ENCODE measurements at regions not wholly inside any gene's neighbourhood (a gene's known extent, or its start where the extent isn't known, plus 50 kb on each side); places are given as distances from the start of the nearest gene placed in this dataset. TPM values are rescaled to one million over a fixed set of nuclear protein-coding genes. Genes with fewer than 3 reads are reported as not detected.

DNA sequence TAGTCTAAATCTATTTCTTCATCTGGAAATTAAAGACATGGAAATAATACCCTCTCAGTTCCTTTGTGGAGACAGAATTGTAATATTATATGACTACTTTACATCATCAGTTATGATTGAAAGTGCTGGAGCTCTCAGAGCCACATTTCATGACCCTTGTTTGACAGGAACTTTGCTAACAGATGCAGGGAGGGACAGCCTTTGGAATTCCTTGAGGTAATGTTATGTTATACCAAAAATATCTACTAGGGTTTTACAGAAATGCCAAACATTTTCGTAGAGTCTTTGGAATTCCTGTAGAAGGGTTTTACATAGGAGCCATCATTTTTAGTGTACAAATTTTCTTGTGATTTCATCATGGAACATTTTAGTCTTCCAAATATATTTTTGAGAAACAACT, 57.4 kb upstream of the ADAMTS5 start:
- DNase-seq (ENCODE audit: extremely low spot score in 2 of 2), result no peak
- H3K36me3 ChIP-seq, result no peaks in the 10 kb centered on the region
- intact Hi-C loops (cut with DNase I), result no loop called here
- no peak for TF ChIP-seq POLR2AphosphoS5 (IDR thresholded peaks at IDR 0.05; ENCODE audit: insufficient read depth in 1 of 2, low read depth in 1 of 2)
- no peak for TF ChIP-seq POLR2A (IDR thresholded peaks at IDR 0.05)
- TF ChIP-seq CTCF (IDR thresholded peaks at IDR 0.05), result no peak
- H3K4me3 ChIP-seq, result no peak overlapping the region
- no peaks in the 10 kb centered on the region for H3K27me3 ChIP-seq
- no peaks in the 10 kb centered on the region for H3K9me3 ChIP-seq
- H3K27ac ChIP-seq, result no peak overlapping the region
- H3K4me1 ChIP-seq, result no peaks in the 10 kb centered on the region

DNA sequence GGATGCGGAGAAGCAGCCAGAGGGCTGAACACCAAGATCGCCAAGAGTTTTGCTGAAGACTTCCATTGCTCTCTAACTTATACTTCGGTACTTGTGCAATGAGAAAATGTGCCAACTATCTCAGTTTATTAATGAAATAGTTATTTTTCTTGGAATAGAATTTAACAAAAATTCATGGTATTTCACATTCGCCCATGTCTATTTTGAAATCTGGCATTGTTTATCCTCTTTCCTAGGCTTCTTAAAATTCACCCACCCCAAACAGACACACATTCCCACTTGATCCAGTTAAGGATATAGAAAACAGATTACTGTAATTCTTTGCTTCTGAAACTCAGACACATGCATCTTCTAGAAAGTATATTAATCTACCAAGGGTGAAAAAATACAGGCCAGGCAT, 56.3 kb upstream of the ADAMTS5 start:
- Histone ChIP-seq H3K4me1 (no peaks in the 10 kb centered on the region), H3K27ac (no peak overlapping the region), H3K9me3 (no peaks in the 10 kb centered on the region), H3K27me3 (no peaks in the 10 kb centered on the region), H3K36me3 (no peaks in the 10 kb centered on the region), H3K4me3 (no peak overlapping the region)
- DNase-seq (ENCODE audit: extremely low spot score in 2 of 2), result no peak
- intact Hi-C loops (cut with DNase I), result no loop called here
- no peak for TF ChIP-seq POLR2A (IDR thresholded peaks at IDR 0.05)
- TF ChIP-seq CTCF (IDR thresholded peaks at IDR 0.05), result no peak
- TF ChIP-seq POLR2AphosphoS5 (IDR thresholded peaks at IDR 0.05; ENCODE audit: insufficient read depth in 1 of 2, low read depth in 1 of 2), result no peak

DNA sequence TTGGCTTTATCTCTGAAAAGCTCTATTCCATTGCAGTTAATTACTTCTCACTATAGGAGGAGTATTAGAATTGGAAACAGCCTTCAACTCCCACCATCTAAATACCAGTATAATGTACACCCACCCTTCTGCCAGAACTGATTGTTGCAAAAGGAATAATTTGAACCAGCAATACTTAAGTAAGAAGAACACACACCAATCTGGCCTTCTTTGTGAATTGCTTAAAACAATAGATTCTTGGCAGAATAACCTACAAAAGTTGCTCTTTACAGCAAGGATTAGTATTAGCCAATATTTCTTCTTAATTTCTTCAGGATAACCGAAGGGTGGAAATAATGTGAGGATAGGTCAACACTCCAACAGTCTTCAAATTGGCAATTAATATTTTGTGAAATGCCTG, 54.9 kb upstream of the ADAMTS5 start:
- TF ChIP-seq POLR2AphosphoS5 (IDR thresholded peaks at IDR 0.05; ENCODE audit: insufficient read depth in 1 of 2, low read depth in 1 of 2) (no peak), CTCF (IDR thresholded peaks at IDR 0.05) (no peak), POLR2A (IDR thresholded peaks at IDR 0.05) (no peak)
- DNase-seq (ENCODE audit: extremely low spot score in 2 of 2), result no peak
- Histone ChIP-seq H3K4me1 (no peaks in the 10 kb centered on the region), H3K36me3 (no peaks in the 10 kb centered on the region), H3K9me3 (no peaks in the 10 kb centered on the region), H3K4me3 (no peak overlapping the region), H3K27me3 (no peaks in the 10 kb centered on the region), H3K27ac (no peak overlapping the region)
- intact Hi-C loops (cut with DNase I), result no loop called here

DNA sequence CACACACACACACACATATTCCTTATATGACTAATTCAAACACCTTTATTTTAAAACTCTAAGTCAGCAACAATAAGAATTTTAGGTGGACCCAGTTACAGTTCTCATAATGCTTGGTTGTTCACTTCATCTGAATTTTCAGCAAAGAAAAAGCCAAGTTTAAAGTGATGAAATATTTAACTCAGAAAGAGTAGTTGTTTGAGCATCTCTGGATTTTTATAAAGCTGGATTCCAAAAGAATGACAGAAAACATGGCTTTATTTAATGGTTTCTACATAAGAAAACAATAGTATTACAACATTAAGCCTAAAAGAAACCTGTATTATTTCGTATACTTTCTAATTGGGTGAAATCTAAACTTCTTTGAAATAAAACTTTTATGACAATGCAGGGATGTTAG, 54.2 kb upstream of the ADAMTS5 start:
- TF ChIP-seq POLR2AphosphoS5 (IDR thresholded peaks at IDR 0.05; ENCODE audit: insufficient read depth in 1 of 2, low read depth in 1 of 2), result no peak
- TF ChIP-seq POLR2A (IDR thresholded peaks at IDR 0.05), result no peak
- no peak for TF ChIP-seq CTCF (IDR thresholded peaks at IDR 0.05)
- no peaks in the 10 kb centered on the region for H3K4me1 ChIP-seq
- intact Hi-C loops (cut with DNase I), result no loop called here

DNA sequence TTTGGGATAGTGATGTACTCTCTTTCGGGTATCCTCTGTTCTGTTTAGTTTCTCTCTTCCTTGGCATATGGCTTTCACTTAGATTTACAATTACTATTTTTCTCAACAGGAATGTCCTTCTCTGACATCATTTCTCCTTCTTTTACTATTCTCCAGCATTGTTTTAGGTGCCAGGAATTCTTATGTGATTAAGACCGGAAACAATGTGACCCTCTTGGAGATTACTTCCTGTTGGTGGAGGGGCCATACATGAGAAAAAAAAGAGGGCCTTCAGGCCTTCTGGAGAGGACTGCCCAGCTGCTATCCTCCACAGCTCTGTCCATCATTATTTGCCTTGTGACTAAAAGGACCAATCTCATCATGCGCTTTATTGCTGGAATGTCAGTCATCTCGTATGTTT, 50.4 kb upstream of the ADAMTS5 start:
- no peaks in the 10 kb centered on the region for H3K36me3 ChIP-seq
- H3K4me1 ChIP-seq, result no peaks in the 10 kb centered on the region
- DNase-seq (ENCODE audit: extremely low spot score in 2 of 2), result no peak
- intact Hi-C loops (cut with DNase I), result no loop called here
- no peak overlapping the region for H3K27ac ChIP-seq
- no peak for TF ChIP-seq POLR2AphosphoS5 (IDR thresholded peaks at IDR 0.05; ENCODE audit: insufficient read depth in 1 of 2, low read depth in 1 of 2)
- TF ChIP-seq POLR2A (IDR thresholded peaks at IDR 0.05), result no peak
- no peak for TF ChIP-seq CTCF (IDR thresholded peaks at IDR 0.05)
- H3K9me3 ChIP-seq, result no peaks in the 10 kb centered on the region
- no peak overlapping the region for H3K4me3 ChIP-seq
- H3K27me3 ChIP-seq, result no peaks in the 10 kb centered on the region

More for the DNA sequence above, 54.2 kb upstream of the ADAMTS5 start:
- no peaks in the 10 kb centered on the region for H3K27me3 ChIP-seq
- no peaks in the 10 kb centered on the region for H3K9me3 ChIP-seq
- no peaks in the 10 kb centered on the region for H3K36me3 ChIP-seq
- DNase-seq (ENCODE audit: extremely low spot score in 2 of 2), result no peak
- no peak overlapping the region for H3K4me3 ChIP-seq
- H3K27ac ChIP-seq, result no peak overlapping the region

Small RNA genes in the stretch of these regions (small RNA-seq; reads per million reads assigned to genes)
- gene NCSTNP1 (not detected), gene RF00026 (not detected)

Data from vagina (tissue), 2 donors.